Mucosa of rectum (tissue), 2 donors: ENCODE measurements at regions not wholly inside any gene's neighbourhood (a gene's known extent, or its start where the extent isn't known, plus 50 kb on each side); places are given as distances from the start of the nearest gene placed in this dataset.

ENCODE experiments used
- H3K27ac ChIP-seq, 2 donors: one replicate each; pipeline ENCODE4 v1.7.0; 2013; ENCODE audit warnings: inconsistent platforms in 2 of 2, low read depth in 2 of 2, low read length in 2 of 2
- H3K27me3 ChIP-seq, 2 donors: one replicate each; pipeline ENCODE4 v1.7.0; 2013; ENCODE audit warnings: low read length in 2 of 2; ENCODE audit not compliant: control insufficient read depth in 2 of 2, insufficient read depth in 2 of 2
- H3K36me3 ChIP-seq, 2 donors: one replicate each; pipeline ENCODE4 v1.7.0; 2013; ENCODE audit warnings: low read length in 2 of 2; ENCODE audit not compliant: control insufficient read depth in 2 of 2, insufficient read depth in 2 of 2
- H3K4me1 ChIP-seq, 2 donors: one replicate each; pipeline ENCODE4 v1.7.0; 2013; ENCODE audit warnings: low read length in 2 of 2, mild to moderate bottlenecking in 1 of 2; ENCODE audit not compliant: control insufficient read depth in 2 of 2, insufficient read depth in 2 of 2
- H3K4me3 ChIP-seq, 2 donors: one replicate each; pipeline ENCODE4 v1.7.0; 2013; ENCODE audit warnings: low read length in 2 of 2
- H3K9ac ChIP-seq, 2 donors: one replicate each; pipeline ENCODE4 v1.7.0; 2013; ENCODE audit warnings: low read length in 2 of 2, low read depth in 1 of 2, mild to moderate bottlenecking in 1 of 2
- H3K9me3 ChIP-seq, 2 donors: one replicate each; pipeline ENCODE4 v1.7.0; 2013; ENCODE audit warnings: low read length in 2 of 2; ENCODE audit not compliant: control insufficient read depth in 2 of 2
- donor health status: healthy.
- donor health status: Normal muscosa, but diverticular disease.

- H3K27ac ChIP-seq = no peak overlapping the region
- no peaks in the 10 kb centered on the region for H3K4me1 ChIP-seq
- no peaks in the 10 kb centered on the region for H3K27me3 ChIP-seq
These were observed 452.6 kb downstream of the TAFA4 start for GRCh38 chr3:68479779-68480178.

GRCh38 chr3:68468695-68469375 lies 463.5 kb downstream of the TAFA4 start:
- H3K36me3 ChIP-seq = no peaks in the 10 kb centered on the region
- no peaks in the 10 kb centered on the region for H3K4me1 ChIP-seq
- no peak overlapping the region for H3K27ac ChIP-seq
- no peaks in the 10 kb centered on the region for H3K9me3 ChIP-seq
- no peaks in the 10 kb centered on the region for H3K27me3 ChIP-seq
- no peak overlapping the region for H3K4me3 ChIP-seq
- no peak overlapping the region for H3K9ac ChIP-seq

More at GRCh38 chr3:68479779-68480178, 452.6 kb downstream of the TAFA4 start:
- Histone ChIP-seq H3K9me3 (no peaks in the 10 kb centered on the region), H3K4me3 (no peak overlapping the region), H3K36me3 (no peaks in the 10 kb centered on the region), H3K9ac (no peak overlapping the region)

- Histone ChIP-seq H3K36me3 (no peaks in the 10 kb centered on the region), H3K4me1 (no peaks in the 10 kb centered on the region), H3K9ac (no peak overlapping the region), H3K9me3 (no peaks in the 10 kb centered on the region), H3K4me3 (no peak overlapping the region), H3K27me3 (no peaks in the 10 kb centered on the region), H3K27ac (no peak overlapping the region)
These were observed 464.9 kb downstream of the TAFA4 start for GRCh38 chr3:68467465-68467864.

- no peaks in the 10 kb centered on the region for H3K36me3 ChIP-seq
- H3K9ac ChIP-seq = no peak overlapping the region
- no peaks in the 10 kb centered on the region for H3K27me3 ChIP-seq
- H3K4me3 ChIP-seq = no peak overlapping the region
- H3K4me1 ChIP-seq = no peaks in the 10 kb centered on the region
- no peaks in the 10 kb centered on the region for H3K9me3 ChIP-seq
- H3K27ac ChIP-seq = no peak overlapping the region
These were observed 473.8 kb downstream of the TAFA4 start for GRCh38 chr3:68458581-68458980.

GRCh38 chr3:68448510-68449383 lies 483.6 kb downstream of the TAFA4 start:
- Histone ChIP-seq H3K9me3 (no peaks in the 10 kb centered on the region), H3K27me3 (no peaks in the 10 kb centered on the region), H3K4me1 (no peaks in the 10 kb centered on the region), H3K27ac (no peak overlapping the region), H3K9ac (no peak overlapping the region), H3K36me3 (no peaks in the 10 kb centered on the region), H3K4me3 (no peak overlapping the region)

- H3K27ac ChIP-seq = no peak overlapping the region
- no peaks in the 10 kb centered on the region for H3K36me3 ChIP-seq
- H3K4me1 ChIP-seq = no peaks in the 10 kb centered on the region
- H3K4me3 ChIP-seq = no peak overlapping the region
- H3K27me3 ChIP-seq = no peaks in the 10 kb centered on the region
- H3K9ac ChIP-seq = no peak overlapping the region
- no peaks in the 10 kb centered on the region for H3K9me3 ChIP-seq
These were observed 484.5 kb downstream of the TAFA4 start for GRCh38 chr3:68447885-68448284.

- Histone ChIP-seq H3K4me1 (no peaks in the 10 kb centered on the region), H3K9ac (no peak overlapping the region), H3K4me3 (no peak overlapping the region), H3K36me3 (no peaks in the 10 kb centered on the region), H3K27me3 (no peaks in the 10 kb centered on the region), H3K27ac (no peak overlapping the region), H3K9me3 (no peaks in the 10 kb centered on the region)
These were observed 491.3 kb downstream of the TAFA4 start for GRCh38 chr3:68441054-68441453.

- Histone ChIP-seq H3K9ac (no peak overlapping the region), H3K9me3 (no peaks in the 10 kb centered on the region), H3K4me1 (no peaks in the 10 kb centered on the region), H3K27me3 (no peaks in the 10 kb centered on the region), H3K4me3 (no peak overlapping the region), H3K27ac (no peak overlapping the region), H3K36me3 (no peaks in the 10 kb centered on the region)
These were observed 495.5 kb downstream of the TAFA4 start for GRCh38 chr3:68436619-68437401.

GRCh38 chr3:68428495-68428894 lies 503.9 kb downstream of the TAFA4 start:
- Histone ChIP-seq H3K27ac (no peak overlapping the region), H3K9me3 (no peaks in the 10 kb centered on the region), H3K36me3 (no peaks in the 10 kb centered on the region), H3K27me3 (no peaks in the 10 kb centered on the region), H3K4me3 (no peak overlapping the region), H3K9ac (no peak overlapping the region), H3K4me1 (no peaks in the 10 kb centered on the region)
